HG03280 (cell line): ENCODE measurements at regions not wholly inside any gene's neighbourhood (a gene's known extent, or its start where the extent isn't known, plus 50 kb on each side); places are given as distances from the start of the nearest gene placed in this dataset.

Experiments
- ATAC-seq: cut with Tn5 transposase; IDR thresholded peaks from one replicate; pipeline ENCODE4 v1.9.1; 2021; ENCODE audit warnings: mild to moderate bottlenecking, moderate library complexity; ENCODE audit not compliant: unreplicated experiment

DNA sequence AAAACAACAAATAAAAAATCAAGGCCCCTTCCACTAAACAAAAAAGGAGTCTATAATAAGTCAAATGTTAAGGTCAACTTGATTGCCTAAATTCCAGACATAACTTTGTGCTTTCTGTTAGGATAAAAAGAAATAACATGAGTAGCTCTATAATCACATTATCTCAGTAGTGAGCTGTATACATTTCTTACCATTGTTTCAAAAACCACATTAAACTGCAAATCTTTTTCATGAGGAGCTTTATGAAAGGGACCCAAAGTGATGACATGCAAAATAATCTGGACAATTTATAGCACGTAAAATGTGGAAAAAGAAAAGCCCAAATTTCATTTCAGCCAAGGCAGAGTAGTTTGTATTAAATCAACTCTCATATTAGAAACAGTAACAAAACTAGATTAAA, 269.2 kb downstream of the KLF12 start:
- ATAC-seq = no peak

DNA sequence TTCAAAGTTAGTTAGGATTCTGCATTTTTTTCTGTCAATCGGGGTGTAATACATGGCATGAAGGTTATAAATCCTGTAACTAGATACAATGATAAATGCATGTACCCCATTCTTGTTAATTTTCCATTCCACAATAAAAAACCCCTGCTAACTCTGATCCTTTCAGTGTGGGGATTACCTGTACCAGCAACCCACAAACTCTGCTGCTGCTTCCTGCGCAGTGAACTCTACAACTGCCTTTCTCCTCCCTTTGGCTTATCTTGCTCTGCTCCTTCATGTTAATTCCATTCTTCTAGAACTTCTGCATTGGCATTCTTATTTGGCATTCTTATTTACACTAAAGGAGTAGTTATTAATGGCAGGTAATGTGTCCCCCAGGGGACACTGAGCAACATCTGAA, 273.1 kb downstream of the KLF12 start:
- ATAC-seq = no peak

DNA sequence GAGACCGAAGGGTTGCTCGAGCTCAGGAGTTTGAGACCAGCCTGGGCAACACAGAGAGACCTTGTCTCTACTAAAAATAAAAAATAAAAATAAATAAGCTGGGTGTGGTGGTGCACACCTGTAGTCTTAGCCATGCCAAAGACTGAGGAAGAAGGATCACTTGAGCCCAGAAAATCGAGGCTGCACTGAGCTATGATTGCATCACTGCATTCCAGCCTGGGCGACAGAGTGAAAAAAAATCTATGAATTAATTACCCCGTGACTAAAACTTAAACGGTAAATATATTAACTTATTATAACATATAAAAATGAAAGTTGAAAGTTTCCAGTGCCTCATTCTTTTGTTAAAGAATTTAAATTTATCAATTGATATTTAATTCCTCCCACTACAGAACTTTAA, 273.7 kb downstream of the KLF12 start:
- ATAC-seq = no peak

DNA sequence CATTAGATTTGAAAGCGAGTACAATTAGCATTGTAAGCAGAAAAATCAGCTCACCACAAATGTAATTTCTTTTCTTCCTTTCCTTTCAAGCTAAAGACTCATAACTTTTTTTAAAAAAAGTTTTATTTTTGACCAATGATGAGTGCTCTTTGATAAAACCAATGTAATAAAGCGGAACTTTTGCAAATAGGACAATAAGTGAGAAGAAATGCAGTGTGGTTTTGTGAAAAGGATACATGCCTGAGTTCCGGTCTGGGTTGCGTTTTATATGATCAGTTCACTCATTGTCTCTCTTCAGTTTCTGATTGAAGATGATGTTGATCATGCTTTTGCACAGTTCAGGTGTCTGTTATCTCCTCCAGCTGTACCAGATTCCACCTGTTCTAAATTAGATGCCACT, 274.4 kb downstream of the KLF12 start:
- ATAC-seq = no peak

DNA sequence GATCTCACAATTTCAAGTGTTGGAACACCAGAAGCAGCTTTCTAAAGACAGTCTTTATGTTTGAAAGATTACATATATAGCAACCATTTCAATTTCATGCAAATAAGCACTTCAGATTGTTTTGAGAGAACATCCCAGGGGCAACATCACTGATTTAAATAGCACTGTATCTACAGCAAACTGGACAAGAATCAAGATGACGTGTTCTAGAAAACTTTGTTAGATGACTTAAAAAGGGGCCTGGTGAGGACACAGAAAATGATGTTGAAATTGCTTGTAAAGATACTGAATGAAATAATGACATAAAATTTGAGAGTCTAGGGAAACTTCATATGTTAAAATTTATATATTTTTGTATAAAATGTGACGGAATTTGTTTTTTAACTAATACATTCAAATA, 277.1 kb downstream of the KLF12 start:
- no peak for ATAC-seq

DNA sequence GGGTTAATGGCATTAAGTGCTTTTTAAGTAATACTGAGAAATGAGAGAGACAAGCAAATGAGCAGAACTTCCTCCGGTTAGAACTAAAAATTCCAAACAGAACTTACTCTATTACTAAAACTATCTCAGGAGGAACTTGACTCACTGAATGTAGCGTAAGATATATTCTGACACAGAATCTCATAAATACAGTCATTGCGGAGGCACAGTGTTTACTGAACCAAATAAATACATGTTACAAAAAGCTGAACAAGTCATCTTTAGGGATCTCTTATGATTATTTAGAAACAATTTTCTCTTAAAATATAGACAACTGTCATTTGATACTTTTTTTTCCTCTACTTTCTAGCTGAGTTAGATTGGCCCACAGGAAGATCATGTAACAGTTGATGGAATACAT, 283.1 kb downstream of the KLF12 start:
- ATAC-seq = no peak

DNA sequence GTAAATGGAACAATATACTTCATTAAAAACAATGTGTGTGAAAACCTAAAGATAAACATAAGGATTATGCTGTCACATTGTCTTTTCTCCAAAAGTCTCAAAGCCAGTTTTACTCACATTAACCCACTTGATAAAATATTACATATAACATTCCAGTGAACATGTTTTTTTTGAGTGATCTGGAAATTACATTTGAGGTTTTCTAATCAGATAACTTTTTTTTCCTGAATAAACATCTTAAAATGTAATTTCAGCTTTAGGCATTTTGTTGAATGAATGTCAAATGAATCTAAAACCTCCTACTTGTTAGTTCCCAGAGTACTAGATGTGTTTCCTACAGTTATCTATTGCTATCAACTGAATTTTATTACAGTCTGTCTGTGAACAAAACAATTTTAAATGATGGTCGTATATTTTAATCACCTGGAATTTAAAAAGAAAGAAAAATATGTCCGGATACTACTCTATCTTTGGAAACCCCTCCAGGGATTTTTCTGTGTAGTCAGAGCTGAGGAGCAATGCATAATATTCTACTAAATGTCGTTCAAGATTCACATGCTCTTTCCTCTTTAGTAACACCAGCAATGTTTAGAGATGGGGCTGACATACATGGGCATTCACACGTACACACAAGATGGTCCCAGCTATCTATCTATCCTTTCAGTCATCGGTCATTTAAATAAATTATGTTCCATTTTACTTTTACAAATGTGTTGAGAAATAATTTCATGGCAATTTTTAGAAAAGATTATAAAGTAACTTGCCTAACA, 283.9 kb downstream of the KLF12 start:
- no peak for ATAC-seq

DNA sequence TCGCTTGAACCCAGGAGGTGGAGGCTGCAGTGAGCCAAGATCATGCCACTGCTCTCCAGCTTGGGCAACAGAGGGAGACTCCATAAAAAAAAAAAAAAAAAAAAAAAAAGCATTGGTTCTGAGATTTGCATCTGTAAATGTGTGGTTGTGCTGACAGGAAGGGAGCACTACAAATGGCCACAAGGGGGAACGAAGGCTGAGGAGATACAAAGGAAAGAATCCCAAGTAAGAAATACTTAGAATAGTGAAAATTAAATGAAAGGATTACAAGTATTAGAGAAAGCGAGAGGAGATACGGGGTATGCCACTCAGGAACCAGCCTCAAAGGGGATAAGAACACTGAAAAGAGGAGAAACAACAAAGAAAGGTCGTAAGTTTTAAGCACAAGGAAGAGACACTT, 284.9 kb downstream of the KLF12 start:
- no peak for ATAC-seq

DNA sequence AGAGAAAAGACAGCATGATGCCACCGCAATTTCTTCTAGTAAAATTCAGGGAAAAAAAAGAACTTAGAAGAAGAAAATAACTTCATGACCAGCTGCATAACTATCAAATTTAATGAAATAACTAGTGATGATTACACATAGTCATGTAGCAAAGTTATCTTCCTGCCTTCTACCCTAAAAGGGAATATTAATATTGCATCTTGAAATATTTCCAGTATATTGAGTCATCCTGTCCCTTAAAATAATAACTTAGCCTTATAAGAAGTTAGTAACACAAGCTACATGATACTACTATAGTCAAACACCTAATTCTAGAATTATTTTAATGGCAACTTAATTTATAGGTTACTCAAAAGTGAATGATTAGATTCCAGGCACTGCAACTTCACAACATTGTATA, 289.2 kb downstream of the KLF12 start:
- ATAC-seq = no peak

DNA sequence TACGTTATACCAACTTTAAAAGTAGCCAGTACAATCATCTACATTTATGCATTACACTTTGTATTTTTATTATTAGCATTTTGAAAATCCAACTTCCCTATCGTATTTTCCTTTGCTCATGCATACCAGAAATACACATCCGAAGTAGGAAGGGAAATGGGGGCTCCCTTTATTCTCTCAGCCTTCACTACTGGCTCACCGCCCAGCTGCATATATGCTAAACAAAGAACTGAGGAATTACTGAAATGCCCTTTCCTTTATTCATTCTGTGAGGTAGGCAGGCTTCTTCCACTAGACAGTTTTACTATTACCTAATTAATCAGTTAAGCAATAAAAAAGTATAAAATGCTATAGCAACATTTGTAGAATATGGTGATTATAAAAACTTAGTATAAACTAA, 291.6 kb downstream of the KLF12 start:
- ATAC-seq = no peak

DNA sequence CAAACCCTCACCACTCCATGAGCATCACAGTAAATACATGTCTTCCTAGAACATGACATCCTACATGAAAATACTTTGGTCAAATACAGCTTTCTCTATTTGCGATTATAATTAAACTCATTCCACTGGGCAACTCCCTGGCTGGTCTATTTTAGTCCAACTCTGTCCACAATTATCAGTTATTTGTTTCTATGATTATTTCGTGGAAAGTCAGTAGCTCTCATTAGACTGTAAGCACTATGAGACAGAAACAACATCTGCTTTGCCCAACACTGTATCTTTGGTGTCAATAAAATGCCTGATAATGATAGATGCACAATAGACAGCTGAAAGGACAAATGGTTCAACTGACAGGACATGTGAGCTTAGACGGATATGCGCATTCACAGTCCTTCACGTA, 292.0 kb downstream of the KLF12 start:
- no peak for ATAC-seq

DNA sequence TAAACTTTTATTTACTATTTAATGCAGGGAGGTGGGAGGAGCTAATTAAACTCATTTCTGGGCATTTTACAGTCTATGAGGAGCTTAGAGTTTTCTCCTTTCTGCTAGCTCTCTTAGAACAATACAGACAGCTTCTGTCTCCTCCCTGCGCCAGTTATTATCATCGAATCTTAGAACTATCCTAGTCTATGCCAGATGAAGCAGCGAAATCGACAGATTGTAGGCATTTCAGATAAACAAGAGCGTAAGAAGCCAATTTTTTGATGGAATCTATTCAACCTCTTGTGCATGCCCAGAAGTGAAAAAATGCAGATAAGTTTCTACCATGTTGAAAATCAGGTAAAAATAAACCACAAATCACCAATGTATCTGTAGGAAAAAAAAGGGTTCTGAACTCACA, 297.1 kb downstream of the KLF12 start:
- no peak for ATAC-seq

DNA sequence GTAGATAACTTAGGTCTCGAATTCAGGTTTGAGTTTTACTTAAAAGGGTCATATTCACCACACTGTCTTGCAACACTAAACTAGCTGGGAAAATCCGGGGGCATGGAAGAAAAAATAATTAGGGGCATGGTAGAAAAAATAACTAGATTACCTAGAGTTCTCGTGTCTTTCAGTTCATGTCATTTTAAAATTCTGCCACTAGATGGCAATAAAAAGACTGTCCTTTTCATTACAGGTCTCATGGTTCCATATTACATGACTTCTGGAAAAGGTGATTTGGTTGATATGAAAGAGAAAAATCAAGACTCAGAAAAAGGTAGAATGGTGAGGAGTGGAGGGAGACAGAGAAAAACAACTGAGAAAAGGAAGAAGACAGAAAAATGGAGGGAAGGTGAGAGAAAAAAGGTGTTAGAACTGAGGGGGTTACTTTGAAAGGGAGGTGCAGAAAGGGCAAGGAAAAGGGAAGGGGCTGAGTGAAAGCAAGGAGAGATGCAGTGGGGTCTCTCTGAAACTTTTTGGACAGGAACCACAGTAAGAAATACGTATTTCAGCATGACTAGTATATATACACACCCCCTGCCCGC, 299.0 kb downstream of the KLF12 start:
- ATAC-seq = no peak

DNA sequence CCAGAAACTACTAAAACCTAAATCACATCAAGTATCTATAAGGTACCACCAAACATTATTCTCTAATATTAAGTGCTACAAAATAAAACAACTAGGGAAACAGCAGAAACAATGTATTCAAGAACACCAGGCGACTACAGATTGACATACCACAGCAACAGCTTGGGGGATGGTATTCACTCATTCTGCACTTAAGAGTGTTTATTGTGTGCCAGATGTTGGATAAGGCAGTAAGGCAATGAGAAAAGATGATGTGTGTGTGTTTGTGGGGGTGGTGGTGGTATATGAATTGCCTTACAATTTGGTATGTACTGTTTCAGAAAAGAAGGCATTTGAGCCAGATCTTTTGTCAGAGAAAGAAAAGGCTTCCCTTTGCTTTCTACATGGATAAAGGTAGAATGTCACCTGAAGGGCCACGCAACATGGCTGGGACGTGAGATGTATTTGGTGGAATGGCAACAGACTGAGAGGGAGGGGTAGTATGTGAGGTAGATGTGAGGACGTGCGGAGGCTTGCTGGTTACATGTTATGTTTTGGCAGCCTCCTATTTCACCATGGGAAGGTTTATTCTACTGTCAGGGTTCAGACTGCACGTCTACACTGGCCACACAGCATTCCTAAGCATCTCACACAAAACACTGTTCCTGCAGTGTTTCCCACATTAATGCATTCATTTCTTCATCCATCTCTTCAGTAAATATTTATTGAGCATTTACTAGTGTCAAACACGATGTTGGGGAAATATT, 300.7 kb downstream of the KLF12 start:
- ATAC-seq = no peak

DNA sequence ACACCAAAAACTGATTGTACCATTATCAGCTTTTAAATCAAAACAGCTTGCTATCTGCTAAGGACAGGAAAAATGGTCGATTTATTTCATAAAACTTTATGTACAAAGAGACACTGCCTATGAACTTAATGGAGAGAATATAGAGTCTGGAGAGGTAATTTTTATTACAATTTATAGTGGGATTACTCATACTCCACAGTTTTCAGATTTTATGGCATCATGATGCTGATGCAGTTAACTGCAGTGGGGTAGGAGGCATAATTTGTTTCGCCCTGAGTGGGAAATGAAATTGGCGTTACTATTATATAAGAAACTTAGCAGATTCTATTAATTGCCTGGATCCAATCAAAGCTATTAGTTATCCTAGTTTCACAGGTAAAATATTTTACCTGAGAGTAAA, 301.4 kb downstream of the KLF12 start:
- no peak for ATAC-seq

DNA sequence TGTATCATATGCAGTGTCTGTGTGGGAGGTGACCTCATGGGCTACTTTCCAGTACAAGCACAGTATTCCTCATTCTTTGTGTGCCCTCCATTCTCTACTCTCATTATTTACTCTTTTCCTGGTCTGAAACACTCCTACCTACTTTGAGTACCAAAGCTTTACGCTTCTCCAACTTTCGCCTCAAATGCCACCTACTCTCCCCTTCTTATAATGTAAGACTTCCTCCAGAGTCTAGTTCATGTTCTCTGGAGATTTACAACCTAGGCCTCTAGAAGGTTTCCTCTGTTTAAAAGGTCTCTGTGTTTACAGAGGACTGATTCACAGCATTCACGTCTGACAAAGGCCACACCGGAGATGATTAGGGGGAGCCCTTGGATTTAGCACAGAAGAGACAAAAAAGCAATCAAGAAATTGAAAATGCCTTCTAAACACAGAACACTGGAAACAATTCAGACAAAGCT, 302.0 kb downstream of the KLF12 start:
- ATAC-seq = no peak

DNA sequence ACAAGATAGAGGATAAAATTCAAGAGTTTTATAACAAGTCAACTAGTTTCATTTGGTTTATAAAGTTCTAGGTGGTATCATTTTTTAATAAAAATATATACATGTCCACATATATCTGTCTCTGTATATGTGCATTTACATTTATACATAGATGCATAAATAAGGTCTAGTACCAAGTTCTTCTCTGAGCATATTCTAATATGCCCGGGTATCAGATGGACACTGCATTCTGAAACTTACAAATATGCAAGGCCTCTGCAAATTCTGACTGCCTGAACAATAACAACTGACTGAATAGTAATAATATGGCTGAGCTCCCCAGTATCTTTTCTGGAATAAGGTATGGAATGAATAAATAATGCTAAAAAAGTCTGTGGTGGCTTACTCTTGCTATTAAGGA, 304.8 kb downstream of the KLF12 start:
- no peak for ATAC-seq

DNA sequence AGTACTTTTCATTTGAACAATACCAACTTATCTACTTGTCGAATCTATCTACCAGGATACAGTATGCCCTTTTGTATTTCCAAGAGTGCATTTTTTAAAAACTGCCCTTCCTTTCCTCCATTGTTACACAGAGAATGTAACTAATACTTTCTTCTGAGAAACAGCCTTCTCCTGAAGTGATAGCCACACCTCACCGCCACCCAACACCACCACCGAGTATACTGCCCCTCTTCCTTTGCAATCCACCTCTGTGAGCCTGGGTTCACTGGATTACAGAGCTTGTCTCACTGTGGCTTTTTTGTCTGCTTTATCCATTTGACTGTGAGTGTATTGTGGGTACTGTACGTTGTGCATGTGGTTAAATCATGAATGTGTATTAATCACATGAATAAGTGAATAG, 305.4 kb downstream of the KLF12 start:
- ATAC-seq = no peak

DNA sequence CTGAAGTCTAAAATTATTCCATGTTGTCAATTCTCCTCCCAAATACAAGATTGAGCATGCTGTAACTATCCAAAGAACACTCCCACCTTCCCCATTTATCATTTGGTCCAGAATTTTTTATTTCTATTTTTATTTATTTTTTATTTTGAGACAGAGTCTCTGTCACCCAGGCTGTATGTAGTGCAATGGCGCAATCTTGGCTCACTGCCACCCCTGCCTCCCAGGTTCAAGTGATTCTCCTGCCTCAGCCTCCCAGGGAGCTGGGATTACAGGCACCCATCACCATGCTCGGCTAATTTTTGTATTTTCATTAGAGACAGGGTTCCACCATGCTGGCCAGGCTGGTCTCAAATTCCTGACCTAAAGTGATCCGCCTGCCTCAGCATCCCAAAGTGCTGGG, 306.8 kb downstream of the KLF12 start:
- no peak for ATAC-seq

DNA sequence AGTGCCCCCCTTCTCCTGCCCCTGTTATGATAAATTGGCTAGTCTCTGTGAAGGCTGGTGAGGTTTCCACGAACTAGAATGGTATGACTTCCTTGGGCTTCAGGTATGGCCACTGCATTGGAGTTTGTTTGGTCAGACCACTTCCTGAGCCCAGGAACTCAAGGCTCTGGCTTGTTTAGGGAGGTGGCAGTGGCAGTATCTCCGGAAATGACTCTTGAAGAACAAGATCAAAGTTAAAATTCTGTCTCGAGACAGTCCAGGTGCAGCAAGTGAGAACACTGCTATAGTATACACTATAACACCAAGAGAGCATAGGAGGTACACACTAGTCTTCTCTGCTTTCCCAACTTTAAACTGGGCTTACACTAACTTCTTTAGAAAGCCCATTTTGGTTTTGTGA, 309.1 kb downstream of the KLF12 start:
- no peak for ATAC-seq

DNA sequence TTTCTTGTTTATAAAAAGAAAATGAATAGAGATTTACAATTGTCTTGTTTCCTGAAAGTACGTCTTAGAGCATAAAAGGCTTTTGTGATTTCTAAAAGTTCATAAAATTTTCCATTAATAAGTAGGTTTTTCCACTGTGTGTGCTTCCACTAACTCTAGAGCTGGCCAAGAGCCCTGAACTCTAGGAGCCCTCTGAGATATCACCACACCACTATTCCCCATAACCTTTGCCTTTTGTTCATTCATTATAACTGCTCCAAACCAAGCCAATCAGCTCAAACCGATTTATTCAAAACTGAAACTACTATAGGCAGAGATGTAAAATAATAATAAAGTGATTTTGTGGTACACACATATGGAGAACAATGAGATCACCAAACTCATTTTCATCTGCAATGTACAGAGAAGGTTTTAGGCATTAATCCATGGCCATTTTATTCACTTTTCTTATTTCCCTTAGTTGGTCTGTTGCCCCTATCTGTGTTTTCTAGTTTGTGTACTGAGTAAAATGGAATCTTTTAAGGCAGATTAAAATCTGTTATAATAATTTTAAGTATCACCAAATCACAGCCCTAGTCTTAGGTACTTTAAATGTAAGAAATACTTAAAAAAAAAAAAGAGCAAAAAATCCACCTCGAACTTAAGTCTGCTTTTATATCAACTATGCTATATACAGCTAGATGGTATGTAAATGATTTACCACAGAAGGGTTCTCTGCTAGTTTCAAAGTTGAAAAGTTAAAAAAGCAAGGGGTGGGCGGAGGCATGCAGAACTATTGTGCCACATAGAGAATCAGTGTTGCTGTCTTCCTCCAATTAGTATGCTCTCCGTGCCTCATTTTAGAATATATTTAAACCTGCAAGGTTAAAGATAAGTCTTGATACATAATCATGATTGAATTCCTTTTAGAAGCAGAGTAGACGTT, 311.3 kb downstream of the KLF12 start:
- ATAC-seq = no peak
